ENCODE measurements at regions not wholly inside any gene's neighbourhood (a gene's known extent, or its start where the extent isn't known, plus 50 kb on each side); places are given as distances from the start of the nearest gene placed in this dataset.

DNA sequence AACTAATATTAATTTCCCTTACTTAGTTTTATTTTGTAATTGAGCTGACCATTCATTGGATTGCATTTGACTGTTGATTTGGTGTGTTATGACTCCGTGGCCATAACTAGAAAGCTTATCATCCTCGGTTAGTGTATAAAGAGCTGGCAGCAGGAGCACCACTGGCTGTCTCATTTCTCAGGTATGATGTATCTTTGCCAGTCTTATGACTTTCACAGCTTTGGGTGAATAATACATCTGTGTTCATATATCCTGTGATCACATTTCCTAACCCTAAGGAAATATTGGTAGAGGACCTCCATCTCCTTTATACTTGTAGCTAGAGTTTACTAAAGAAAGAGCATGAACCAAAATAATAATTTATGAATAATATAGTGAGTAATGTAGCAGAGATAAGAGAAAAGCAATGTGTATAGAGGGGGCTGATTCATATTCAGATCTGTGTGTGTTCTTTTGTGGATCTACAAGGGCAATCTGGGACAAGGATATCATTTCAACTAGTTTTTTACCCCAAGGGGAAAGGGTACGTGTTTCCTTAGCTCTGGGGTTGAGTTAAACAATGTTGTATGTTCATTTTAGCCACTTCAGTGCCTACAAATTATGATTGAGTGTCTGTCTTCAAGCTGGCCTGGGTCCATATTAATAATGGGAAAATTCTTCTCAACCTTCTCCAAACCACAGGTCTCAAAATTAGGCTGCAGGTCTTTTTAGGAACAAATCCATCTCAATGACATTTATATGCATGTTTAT, 901.7 kb downstream of the NTRK3 start:
- DNase-seq (ENCODE audit: low read depth), result peak; percentile 90

DNA sequence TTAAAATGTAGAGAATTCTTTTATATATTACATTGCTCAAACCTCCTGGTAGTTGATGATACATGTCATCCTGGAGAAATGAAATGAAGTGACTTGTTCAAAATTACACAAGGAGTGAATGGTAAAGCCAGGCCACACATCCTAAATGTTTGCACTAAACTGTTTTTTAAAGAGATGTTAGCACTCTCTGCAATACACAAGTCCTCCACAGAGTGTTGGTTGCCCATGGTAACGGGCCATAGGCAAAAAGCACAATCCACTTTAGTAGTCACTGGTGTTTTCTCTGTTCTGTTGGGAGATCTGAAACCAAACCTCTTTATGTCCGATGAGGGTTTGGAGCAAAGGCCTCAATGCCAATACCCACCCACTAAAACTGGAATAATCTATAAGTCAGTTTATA, 907.4 kb downstream of the NTRK3 start:
- peak; percentile 57 for DNase-seq (ENCODE audit: low read depth)

DNA sequence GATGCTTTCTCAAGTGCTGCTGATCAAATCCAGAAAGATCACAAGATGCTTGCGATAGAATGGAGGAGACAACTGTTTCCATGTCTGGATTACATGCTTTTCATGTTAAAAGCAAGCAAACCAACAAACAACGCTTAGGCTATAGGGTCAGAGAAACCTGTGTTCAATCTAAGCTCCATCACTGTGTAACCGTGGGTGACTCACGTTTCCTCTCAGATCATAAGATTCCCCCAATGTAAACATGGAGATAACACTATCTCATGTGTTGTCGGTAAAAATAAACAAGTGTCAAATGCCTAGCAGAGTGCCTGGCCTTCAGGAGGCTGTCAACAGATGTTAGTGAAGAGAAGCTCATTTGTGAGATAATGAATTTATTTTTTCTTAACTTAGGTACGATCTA, 907.8 kb downstream of the NTRK3 start:
- DNase-seq (ENCODE audit: low read depth), result peak; percentile 87

DNA sequence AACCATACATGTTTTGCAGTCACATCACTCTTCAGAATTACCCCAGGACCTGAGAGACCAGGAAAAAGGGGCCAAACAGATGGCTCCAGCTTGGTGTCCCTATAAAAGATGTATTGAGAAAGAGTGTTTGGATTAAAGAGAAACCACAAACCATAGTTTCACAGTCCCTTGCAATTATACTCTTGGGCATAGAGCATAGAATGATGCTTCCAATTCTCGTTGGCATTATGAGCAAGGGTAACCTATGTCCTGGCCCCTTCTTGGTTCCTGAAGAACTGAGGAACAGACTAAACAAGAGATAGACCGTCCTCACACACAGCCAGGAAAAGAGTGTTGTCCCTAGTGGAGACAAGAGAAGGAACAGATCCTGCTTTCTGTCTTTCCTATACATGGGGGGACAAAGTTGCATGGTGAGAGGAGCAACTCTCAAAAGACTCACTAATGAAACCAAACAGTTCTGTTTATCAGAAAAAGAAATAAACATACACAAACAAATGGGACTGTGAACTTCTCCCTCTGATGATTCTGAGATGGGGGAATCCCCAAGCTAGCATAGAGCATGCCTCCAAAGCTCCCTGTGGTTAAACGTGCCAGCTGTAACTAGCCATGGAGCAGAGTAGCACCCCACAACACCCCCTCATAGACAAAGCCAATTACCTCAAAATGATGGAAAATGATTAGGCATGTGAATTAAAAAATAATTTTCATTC, 908.6 kb downstream of the NTRK3 start:
- DNase-seq (ENCODE audit: low read depth), result peak; percentile 31

DNA sequence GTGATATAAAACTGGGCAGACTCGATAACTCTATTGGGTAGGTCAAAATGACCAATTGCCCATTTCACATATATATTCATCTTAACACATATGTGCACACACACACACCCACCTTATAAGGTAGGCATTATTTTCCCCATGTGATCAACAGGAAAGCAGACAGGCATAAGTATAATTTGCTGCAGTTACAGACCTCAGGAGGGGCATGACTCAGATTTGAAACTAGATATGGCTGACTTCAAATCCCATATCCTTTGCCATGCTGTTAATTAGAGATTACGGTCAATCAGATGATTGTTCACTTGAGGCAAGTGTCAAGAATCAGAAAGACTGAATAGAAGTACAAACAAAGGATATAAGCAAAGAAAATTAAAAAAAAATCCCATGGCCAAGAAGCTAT, 910.6 kb downstream of the NTRK3 start:
- no peak for DNase-seq (ENCODE audit: low read depth)

DNA sequence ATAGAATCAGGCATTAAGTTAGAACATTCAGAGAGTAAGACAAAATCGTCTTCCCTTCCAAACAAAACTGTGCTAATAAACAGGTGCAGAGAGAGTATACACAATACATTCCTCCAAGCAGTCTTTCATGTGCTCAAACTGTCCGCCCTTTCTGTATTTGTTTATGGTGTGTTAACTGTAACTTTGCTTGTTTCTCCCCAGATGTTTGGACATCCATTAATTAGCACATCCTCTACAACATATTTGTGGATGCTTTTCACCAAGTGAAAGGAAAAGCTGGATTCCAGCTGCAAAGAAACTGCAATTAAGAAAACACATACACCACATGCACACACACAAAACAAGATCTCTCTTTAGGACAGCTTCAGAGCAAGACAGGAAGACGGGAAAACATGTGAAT, 912.6 kb downstream of the NTRK3 start:
- DNase-seq (ENCODE audit: low read depth), result no peak

DNA sequence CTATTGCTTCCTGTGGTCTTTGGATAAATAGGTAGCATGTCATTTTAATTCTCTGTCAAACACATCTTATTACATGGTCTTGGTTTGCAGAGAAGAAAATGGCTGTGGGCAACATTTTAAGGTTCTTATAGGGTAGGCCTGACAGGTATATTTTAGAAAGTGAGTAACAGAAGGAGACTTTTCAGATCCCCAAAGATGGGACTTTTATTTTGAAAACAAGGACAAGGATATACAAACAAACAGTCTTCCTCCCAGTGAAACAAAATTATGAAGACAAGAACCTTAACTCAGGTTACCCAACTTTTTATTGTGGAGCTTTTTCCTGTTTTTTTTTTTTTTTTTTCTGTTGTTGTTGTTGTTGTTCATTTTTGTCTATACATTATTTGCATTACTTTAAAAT, 916.2 kb downstream of the NTRK3 start:
- no peak for DNase-seq (ENCODE audit: low read depth)

DNA sequence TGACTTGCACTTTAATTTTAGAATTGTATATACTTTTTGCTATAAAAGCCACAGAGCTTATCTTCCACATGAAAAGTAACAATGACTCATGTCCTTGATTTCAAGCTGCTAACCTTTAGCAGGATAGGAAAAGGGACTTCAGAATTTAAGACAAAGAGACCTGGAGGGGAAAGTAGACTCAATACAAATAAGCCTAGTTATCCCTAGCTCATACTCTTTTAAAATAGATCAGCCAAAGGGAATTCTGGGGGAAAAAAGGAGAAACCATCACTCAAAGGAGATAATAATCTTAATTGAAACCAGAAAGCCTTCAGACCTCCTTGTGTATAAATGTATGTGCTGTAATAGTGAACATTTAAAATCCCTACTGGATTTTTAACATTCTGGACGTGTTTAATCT, 930.3 kb downstream of the NTRK3 start:
- DNase-seq (ENCODE audit: low read depth), result peak; percentile 23

DNA sequence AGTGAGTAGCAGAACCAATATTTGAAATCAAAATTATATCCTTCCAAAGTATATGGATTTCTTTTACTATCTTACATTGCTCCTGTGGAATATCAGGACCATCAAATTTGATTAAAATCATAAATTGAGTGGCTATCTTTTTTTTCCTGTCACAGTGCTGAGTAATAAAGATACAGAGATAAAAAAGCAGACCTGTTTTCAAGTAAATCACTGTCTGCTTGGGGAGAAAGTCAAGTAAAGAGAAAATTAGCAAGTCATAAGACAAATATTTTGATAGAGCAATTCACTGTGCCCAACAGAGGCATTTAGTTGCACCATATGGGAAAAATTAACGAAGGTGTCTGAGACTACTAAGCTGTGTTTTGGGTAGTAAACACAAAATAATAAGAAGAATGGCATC, 933.7 kb downstream of the NTRK3 start:
- DNase-seq (ENCODE audit: low read depth), result no peak

DNA sequence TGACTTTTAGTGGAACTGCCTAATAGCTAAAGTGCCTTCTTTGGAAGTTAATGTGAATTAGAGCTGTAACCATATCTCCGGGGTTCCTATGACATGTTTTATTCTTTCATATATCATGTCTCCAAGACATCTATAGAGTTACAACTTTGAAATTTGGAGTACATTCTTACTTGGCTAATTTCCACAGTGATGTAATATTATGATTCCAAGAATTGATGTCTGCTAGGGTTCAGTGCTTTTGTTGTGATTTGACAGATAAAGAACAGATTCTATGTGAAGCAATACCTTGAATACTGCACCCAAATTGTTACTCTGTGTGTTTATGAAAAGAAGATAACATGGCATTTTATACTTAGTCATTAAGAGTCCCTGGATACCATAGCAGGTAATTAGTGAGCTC, 934.3 kb downstream of the NTRK3 start:
- DNase-seq (ENCODE audit: low read depth), result no peak

DNA sequence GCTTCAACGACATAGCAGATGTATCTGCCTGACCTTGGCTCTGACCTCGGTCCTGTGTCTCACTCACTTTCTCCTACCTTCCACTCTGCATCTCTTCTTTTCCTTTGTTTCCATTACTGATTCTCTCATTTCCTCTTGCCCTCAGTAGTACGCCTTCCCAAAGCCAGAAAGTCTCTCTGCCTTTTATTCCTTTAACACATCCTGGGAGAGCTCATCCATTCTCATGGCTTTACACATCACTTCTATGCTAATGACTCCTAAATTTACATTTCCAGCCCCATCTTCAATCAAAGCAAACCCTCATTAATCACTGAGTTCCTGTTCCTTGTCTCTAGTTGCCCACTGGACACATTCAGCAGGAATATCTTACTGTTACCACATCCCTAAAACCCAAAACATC, 938.6 kb downstream of the NTRK3 start:
- no peak for DNase-seq (ENCODE audit: low read depth)

DNA sequence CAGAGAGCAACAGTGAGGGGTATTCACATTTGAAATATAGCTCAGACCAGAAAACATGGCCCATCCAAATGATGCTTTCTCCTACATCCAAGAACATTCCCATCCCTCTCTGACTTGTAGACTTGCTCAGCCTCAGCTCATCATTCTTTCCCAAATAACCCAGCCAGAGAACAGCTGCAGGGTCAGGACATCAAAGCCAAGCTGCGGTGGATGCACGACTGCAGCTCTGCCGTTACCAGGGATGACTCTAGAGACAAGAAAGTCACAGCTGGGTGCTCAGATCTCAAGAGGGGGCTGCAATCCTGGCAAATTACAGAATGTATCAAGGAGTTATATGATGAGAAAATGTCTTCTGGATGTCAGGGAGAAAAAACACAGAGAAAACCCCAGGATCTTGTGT, 944.3 kb downstream of the NTRK3 start:
- DNase-seq (ENCODE audit: low read depth), result no peak

DNA sequence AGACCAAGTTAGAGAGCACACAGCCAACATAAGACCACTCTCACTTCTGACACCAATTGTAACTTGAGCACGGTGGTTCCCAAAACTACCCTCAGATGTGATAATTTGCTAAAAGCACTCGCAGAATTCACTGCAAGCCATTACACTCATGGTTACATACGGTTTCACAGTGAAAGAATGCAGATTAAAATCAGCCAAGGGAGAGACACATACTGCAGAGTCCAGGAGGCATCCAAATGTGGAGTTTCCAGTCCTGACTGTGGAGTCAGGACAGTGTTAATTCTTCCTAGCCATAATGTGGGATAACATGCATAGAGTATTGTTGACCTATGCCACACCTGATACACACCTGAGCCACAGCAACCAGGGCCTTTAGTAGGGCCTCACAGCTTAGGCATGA, 956.4 kb downstream of the NTRK3 start:
- DNase-seq (ENCODE audit: low read depth), result no peak

DNA sequence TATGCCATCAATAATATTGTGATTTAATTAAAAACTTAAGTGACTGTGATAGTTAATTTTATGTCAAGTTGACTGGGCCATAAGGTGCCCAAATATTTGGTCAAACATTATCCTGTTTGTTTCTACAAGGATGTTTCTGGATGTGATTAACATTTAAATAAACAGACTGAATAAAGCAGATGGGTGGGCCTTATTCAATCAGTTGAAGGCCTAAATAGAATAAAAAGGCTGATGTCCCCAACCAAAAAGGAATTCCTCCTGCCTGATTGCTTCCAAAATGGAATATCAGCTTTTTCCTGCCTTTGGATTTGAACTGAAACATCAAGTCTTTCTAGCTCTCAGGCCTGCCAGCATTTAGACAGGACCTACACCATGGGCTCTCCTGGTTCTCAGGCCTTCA, 961.7 kb downstream of the NTRK3 start:
- DNase-seq (ENCODE audit: low read depth), result no peak

DNA sequence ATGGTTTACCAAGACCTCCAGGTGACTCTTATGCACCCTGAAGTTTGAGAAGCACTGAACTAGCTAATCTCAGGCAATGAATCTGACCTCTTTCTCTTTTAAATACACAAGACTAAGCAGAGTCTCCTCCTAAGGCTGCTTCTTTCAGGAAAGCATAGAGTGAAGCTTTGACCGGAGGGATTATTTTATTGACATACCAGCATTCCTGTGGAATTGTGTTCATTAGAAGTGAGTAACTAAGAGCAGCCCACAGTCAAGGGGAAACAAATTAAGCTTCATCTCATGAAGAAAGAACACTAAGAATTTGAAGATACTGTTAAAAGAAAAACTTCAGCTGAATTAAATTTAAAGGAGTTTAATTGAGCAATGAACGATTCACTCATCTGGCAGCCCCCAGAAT, 963.5 kb downstream of the NTRK3 start:
- peak; percentile 17 for DNase-seq (ENCODE audit: low read depth)

DNA sequence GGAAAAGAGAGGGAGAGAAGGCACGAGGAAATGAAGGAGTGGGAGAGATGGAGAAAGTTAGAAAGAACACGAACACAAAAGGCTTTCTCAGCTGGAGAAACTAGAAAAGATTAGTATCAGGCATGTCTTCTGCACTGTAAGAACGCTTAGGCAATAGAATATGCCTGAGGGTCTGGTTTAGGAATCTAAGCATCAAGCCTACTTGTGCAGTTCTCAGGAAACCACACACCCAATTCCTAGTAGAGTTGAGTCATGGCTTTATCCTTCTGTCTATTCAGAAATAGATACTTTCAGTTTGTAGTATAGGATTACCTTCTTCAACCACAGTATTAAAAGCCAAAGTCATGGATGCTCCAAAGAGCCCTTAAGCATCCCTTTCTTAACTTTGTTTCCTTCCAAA, 969.4 kb downstream of the NTRK3 start:
- peak; percentile 89 for DNase-seq (ENCODE audit: low read depth)

DNA sequence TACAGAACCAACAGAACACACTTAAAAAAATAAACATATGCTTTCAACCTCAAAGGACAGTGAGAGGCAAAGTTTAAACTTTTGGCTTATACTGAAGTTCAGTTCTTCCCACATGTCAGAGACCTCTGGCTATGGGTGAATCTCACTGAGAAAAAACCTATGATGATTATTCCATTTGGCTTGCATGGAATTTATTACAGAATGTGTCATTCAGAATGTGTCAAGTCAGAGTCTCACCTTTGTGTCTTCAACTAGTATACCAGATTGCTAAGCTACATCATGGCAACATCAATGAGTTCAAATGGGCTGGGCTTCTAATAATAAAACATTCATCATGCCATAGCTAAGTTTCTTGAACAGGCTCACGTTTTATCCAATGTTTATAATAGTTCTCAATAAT, 987.0 kb downstream of the NTRK3 start:
- peak; percentile 65 for DNase-seq (ENCODE audit: low read depth)

DNA sequence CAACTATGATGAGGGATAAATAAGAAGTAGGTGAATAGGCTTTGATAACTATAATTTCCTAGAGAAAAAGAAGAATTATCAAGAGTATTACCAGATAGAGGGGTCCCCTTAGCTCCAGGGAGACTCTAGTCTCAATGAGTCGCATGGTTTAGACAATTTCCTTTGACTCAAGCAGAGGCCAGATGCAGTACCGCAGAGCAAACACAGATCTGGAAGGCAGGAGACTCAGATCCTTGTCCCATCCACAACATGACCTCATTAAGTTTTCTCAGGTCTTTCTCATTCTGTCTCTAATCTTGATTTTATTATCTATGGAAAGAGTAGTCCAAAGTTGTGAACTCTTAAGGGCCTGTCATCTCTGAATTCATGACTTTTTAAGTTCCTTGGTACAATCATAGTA, 987.9 kb downstream of the NTRK3 start:
- peak; percentile 62 for DNase-seq (ENCODE audit: low read depth)

DNA sequence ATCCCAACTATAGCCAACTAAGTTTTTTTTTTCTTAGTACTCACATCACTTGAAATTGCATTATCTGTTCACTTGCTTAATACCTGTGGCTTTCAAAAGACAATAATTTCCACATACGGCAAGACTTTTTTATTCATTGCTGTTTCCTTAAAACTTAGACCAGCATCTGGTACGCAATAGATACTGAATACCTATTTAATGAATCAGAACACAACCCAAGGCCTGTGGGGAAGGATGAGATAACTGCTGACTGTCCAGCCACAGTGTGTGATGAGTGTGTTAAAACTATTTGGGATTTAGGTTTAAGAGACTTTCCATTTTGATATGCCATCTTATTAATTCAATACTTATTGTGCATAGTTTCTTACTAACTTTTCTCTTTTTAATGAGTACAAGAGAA, 988.7 kb downstream of the NTRK3 start:
- peak; percentile 92 for DNase-seq (ENCODE audit: low read depth)

DNA sequence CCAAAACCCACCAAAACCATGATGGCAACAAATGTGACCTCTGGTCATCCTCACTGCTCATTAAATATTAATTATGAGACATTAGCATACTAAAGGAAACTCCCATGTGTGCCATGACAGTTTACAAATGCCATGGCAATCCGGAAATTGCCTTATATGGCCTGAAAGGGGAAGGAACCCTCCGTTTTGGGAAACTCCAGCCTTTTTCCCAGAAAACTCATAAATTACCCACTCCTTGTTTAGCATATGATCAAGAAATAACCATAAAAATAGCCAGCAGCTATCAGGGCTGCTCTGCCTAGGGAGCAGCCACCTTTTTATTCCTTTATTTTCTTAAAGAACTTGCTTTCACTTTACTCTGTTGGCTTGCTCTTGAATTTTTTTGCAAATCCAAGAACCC, 992.7 kb downstream of the NTRK3 start:
- no peak for DNase-seq (ENCODE audit: low read depth)

DNA sequence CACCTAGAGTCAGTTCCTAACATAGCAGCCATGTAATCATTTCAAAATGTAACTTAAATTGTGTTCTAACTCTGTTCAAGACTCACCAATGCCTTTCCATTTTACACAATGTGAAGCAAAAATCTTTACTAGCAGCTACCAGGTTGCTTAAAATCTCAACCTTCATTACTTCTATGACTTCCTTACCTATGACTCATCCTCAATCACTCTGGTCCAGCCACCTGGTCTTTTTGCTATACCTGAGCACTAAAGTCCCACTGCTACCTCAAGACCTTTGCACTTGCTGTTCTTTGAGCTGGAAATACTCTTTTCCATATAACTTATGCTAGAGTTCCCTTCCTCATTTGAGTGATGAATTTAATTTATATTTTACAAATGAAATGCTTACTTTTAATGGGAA, 993.2 kb downstream of the NTRK3 start:
- no peak for DNase-seq (ENCODE audit: low read depth)

DNA sequence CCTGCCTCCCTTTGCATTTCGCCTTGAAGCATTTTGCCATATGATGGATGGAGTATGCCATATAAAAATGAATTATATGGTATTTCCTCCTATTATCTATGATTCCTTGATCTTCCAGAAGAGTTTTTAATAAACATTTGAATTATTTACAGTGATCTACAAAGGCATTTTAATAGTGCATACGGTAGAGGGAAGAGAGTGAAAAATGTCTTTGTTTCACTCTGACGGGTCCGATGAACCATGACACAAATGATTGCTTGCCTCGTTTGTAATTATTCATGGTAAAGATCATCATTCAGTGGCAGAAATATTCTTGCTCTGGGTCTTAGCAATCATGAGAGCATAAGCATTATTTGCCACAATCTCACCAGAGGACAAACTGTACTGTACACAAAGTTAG, 1010.9 kb downstream of the NTRK3 start:
- no peak for DNase-seq (ENCODE audit: low read depth)

DNA sequence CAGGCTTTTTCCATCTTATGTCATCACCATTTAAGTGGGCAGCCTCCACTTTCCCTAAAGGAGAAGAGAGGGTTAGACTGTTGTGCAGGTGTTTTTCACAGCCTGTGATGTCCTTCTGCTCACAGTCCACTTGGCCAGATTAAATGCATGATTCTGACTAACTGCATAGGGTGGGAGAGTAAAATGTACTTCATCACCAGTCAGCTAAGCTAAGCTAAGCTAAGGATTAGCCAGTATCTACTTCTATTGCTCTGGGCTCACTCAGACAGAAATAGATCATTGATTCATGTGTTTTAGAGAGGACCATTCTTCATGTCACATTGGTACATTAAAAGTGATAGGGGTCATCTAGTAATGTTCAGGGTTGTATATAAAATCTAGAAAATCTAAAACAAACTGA, 1013.1 kb downstream of the NTRK3 start:
- DNase-seq (ENCODE audit: low read depth), result no peak
